WTC11 (cell line): ENCODE measurements at regions not wholly inside any gene's neighbourhood (a gene's known extent, or its start where the extent isn't known, plus 50 kb on each side); places are given as distances from the start of the nearest gene placed in this dataset.

Experiments
- ATAC-seq: fragments of 200-7000 bp; cut with Tn5 transposase; 2 replicates; pipeline ENCODE4 v1.10.0; 2021; ENCODE audit warnings: mild to moderate bottlenecking, moderate library complexity
- CTCF ChIA-PET: fragments of 300-600 bp; sonication (Branson Sonifier 250); formaldehyde crosslinking; loops from one replicate; lab custom pipeline; 2021; ENCODE audit warnings: antibody characterized with exemption; lab: Charles Lee
- POLR2A ChIA-PET: fragments of 350-600 bp; sonication (Branson Sonifier 250); formaldehyde crosslinking; loops from one replicate; lab custom pipeline; 2021; ENCODE audit warnings: antibody characterized with exemption; lab: Charles Lee
- DNase-seq: peaks from one replicate; pipeline ENCODE4 v3.0.0; 2021; ENCODE audit warnings: low spot score
- H3K27ac Mint-ChIP-seq: 2 replicates; pipeline ENCODE4 v1.8.0; 2021; ENCODE audit warnings: mixed read lengths
- H3K27me3 Mint-ChIP-seq: 2 replicates; pipeline ENCODE4 v1.8.0; 2021; ENCODE audit warnings: low read depth, mild to moderate bottlenecking, moderate library complexity, mixed read lengths
- H3K36me3 Mint-ChIP-seq: 2 replicates; pipeline ENCODE4 v1.8.0; 2021; ENCODE audit warnings: mixed read lengths
- H3K4me1 Mint-ChIP-seq: 2 replicates; pipeline ENCODE4 v1.8.0; 2022; ENCODE audit warnings: mixed read lengths
- H3K4me3 Mint-ChIP-seq: 2 replicates; pipeline ENCODE4 v1.8.0; 2021; ENCODE audit warnings: mild to moderate bottlenecking, moderate library complexity, mixed read lengths
- H3K9me3 Mint-ChIP-seq: 2 replicates; pipeline ENCODE4 v1.8.0; 2021; ENCODE audit warnings: mixed read lengths
- CREB1 ChIP-seq: sonication (generic); formaldehyde crosslinking; IDR thresholded peaks from 2 replicates; pipeline ENCODE4 v1.8.0; 2023; ENCODE audit warnings: mild to moderate bottlenecking, missing genetic modification reagents
- CREM ChIP-seq: sonication (generic); formaldehyde crosslinking; IDR thresholded peaks from 2 replicates; pipeline ENCODE4 v1.8.1; 2022; ENCODE audit warnings: mild to moderate bottlenecking, missing genetic modification reagents, moderate library complexity
- ERG ChIP-seq: fragments of 250-450 bp; sonication (Bioruptor Pico); IDR thresholded peaks from 2 replicates; pipeline ENCODE4 v1.8.0; 2021; ENCODE audit warnings: mild to moderate bottlenecking
- FOXK1 ChIP-seq: sonication (generic); formaldehyde crosslinking; IDR thresholded peaks from 2 replicates; pipeline ENCODE4 v1.8.0; 2022; ENCODE audit warnings: mild to moderate bottlenecking, moderate library complexity, missing genetic modification reagents
- HMGA2 ChIP-seq: fragments of 250-450 bp; sonication (Bioruptor Pico); IDR thresholded peaks from 2 replicates; pipeline ENCODE4 v1.4.0; 2021; ENCODE audit warnings: mild to moderate bottlenecking, moderate library complexity
- IRF2 ChIP-seq: sonication (generic); formaldehyde crosslinking; IDR thresholded peaks from 2 replicates; pipeline ENCODE4 v1.8.0; 2022; ENCODE audit warnings: low read depth, missing genetic modification reagents, borderline replicate concordance
- KAT7 ChIP-seq: sonication (generic); formaldehyde crosslinking; IDR thresholded peaks from 2 replicates; pipeline ENCODE4 v1.8.1; 2023; ENCODE audit warnings: missing genetic modification reagents, mild to moderate bottlenecking, borderline replicate concordance
- PRDM15 ChIP-seq: sonication (generic); formaldehyde crosslinking; IDR thresholded peaks from 2 replicates; pipeline ENCODE4 v1.8.0; 2022; ENCODE audit warnings: missing genetic modification reagents
- PREB ChIP-seq: sonication (generic); formaldehyde crosslinking; IDR thresholded peaks from 2 replicates; pipeline ENCODE4 v1.8.1; 2022; ENCODE audit warnings: mild to moderate bottlenecking, missing genetic modification reagents, moderate library complexity, borderline replicate concordance
- RELA ChIP-seq: sonication (generic); formaldehyde crosslinking; IDR thresholded peaks from 2 replicates; pipeline ENCODE4 v1.8.1; 2022; ENCODE audit warnings: missing genetic modification reagents, mild to moderate bottlenecking, borderline replicate concordance
- STAT6 ChIP-seq: sonication (generic); formaldehyde crosslinking; conservative IDR thresholded peaks from 2 replicates; pipeline ENCODE4 v1.8.1; 2023; ENCODE audit warnings: mild to moderate bottlenecking, low read depth, missing genetic modification reagents, moderate library complexity
- ZBTB43 ChIP-seq: sonication (generic); formaldehyde crosslinking; IDR thresholded peaks from 2 replicates; pipeline ENCODE4 v1.8.1; 2023; ENCODE audit warnings: mild to moderate bottlenecking, missing genetic modification reagents
- ZNF121 ChIP-seq: sonication (generic); formaldehyde crosslinking; IDR thresholded peaks from 2 replicates; pipeline ENCODE4 v1.8.0; 2023; ENCODE audit warnings: missing genetic modification reagents
- ZNF232 ChIP-seq: sonication (generic); formaldehyde crosslinking; IDR thresholded peaks from 2 replicates; pipeline ENCODE4 v1.8.0; 2022; ENCODE audit warnings: mild to moderate bottlenecking, missing genetic modification reagents
- ZNF317 ChIP-seq: sonication (generic); formaldehyde crosslinking; IDR thresholded peaks from 2 replicates; pipeline ENCODE4 v1.8.1; 2023; ENCODE audit warnings: low read depth, mild to moderate bottlenecking, moderate library complexity, missing genetic modification reagents, borderline replicate concordance

GRCh38 chrX:113728937-113729336 is 854.9 kb upstream of the HTR2C start:
- no peak overlapping the region for H3K4me3 Mint-ChIP-seq
- H3K9me3 Mint-ChIP-seq, result peaks cover 33% of the 10 kb centered on the region
- H3K27me3 Mint-ChIP-seq, result no peaks in the 10 kb centered on the region; the same call in 1 of the 2 replicates
- ATAC-seq (no peak), DNase-seq (no peak)
- TF ChIP-seq PRDM15 (CRISPR knock-in tag) (no peak), CREB1 (no peak), IRF2 (CRISPR knock-in tag) (no peak), RELA (CRISPR knock-in tag) (no peak), CREM (CRISPR knock-in tag) (no peak)
- peaks cover 20% of the 10 kb centered on the region for H3K36me3 Mint-ChIP-seq
- POLR2A ChIA-PET, result no interaction called here
- CTCF ChIA-PET, result no interaction called here
- H3K27ac Mint-ChIP-seq, result no peak overlapping the region
- H3K4me1 Mint-ChIP-seq, result 0 out of 2 replicates have a peak, but pooled peaks cover 6% of the 10 kb centered on the region

- Mint-ChIP-seq H3K4me3 (no peak overlapping the region), H3K27me3 (no peaks in the 10 kb centered on the region; the same call in 1 of the 2 replicates), H3K36me3 (peaks cover 13% of the 10 kb centered on the region), H3K27ac (no peak overlapping the region), H3K9me3 (peaks cover 19% of the 10 kb centered on the region)
- ATAC-seq, result no peak
- POLR2A ChIA-PET, result no interaction called here
- no peak for TF ChIP-seq ERG (CRISPR knock-in tag)
- no peak for TF ChIP-seq KAT7 (CRISPR knock-in tag)
- no peak for TF ChIP-seq ZNF317
- TF ChIP-seq, all 79 proteins: peak for 0
- CTCF ChIA-PET, result no interaction called here
- no peak for DNase-seq
- 0 out of 2 replicates have a peak, but pooled peaks cover 6% of the 10 kb centered on the region for H3K4me1 Mint-ChIP-seq
These were observed 857.0 kb upstream of the HTR2C start for GRCh38 chrX:113726898-113727297.

GRCh38 chrX:113726466-113726865 is 857.4 kb upstream of the HTR2C start:
- CTCF ChIA-PET, result no interaction called here

GRCh38 chrX:113726009-113726408 is 857.9 kb upstream of the HTR2C start:
- Mint-ChIP-seq H3K4me1 (0 out of 2 replicates have a peak, but pooled peaks cover 6% of the 10 kb centered on the region), H3K36me3 (peaks cover 12% of the 10 kb centered on the region), H3K9me3 (peaks cover 14% of the 10 kb centered on the region), H3K27ac (0 out of 2 replicates have a peak overlapping the region, but pooled peaks have one; percentile 63), H3K4me3 (no peak overlapping the region), H3K27me3 (no peaks in the 10 kb centered on the region; the same call in 1 of the 2 replicates)
- ATAC-seq (no peak), DNase-seq (no peak)
- ChIA-PET POLR2A (no interaction called here), CTCF (no interaction called here)
- TF ChIP-seq RELA (CRISPR knock-in tag), result no peak
- no peak for TF ChIP-seq STAT6 (CRISPR knock-in tag)
- TF ChIP-seq FOXK1 (CRISPR knock-in tag), result no peak
- no peak for TF ChIP-seq ZNF121 (CRISPR knock-in tag)
- no peak for TF ChIP-seq ZBTB43
- TF ChIP-seq HMGA2, result no peak

More at GRCh38 chrX:113726466-113726865, 857.4 kb upstream of the HTR2C start:
- 0 out of 2 replicates have a peak, but pooled peaks cover 6% of the 10 kb centered on the region for H3K4me1 Mint-ChIP-seq
- H3K9me3 Mint-ChIP-seq, result peaks cover 18% of the 10 kb centered on the region
- DNase-seq (no peak), ATAC-seq (no peak)
- H3K27me3 Mint-ChIP-seq, result no peaks in the 10 kb centered on the region; the same call in 1 of the 2 replicates
- H3K36me3 Mint-ChIP-seq, result peaks cover 14% of the 10 kb centered on the region
- POLR2A ChIA-PET, result no interaction called here
- H3K4me3 Mint-ChIP-seq, result no peak overlapping the region
- no peak for TF ChIP-seq PREB (CRISPR knock-in tag)
- TF ChIP-seq ZNF232 (CRISPR knock-in tag), result no peak
- TF ChIP-seq, all 79 proteins: peak for 0
- no peak overlapping the region for H3K27ac Mint-ChIP-seq
